PC-3 (cell line): ENCODE measurements at regions not wholly inside any gene's neighbourhood (a gene's known extent, or its start where the extent isn't known, plus 50 kb on each side); places are given as distances from the start of the nearest gene placed in this dataset.

ENCODE experiments used
- ATAC-seq: fragments of 200-7000 bp; cut with Tn5 transposase; 2 replicates; pipeline ENCODE4 v1.9.1; 2020; ENCODE audit warnings: mild to moderate bottlenecking, moderate library complexity
- BruUV-seq: library from RNA; stranded (reverse); fragments of 400-500 nt; replicated peaks from 2 replicates; lab custom pipeline; 2021; lab: Mats Ljungman, UMichigan
- CTCF ChIA-PET: fragments of 300-600 bp; sonication (Branson Sonifier 250); formaldehyde crosslinking; loops from one replicate; lab custom pipeline; 2022; ENCODE audit warnings: antibody characterized with exemption; lab: Charles Lee
- POLR2A ChIA-PET: fragments of 300-600 bp; sonication (Branson Sonifier 250); formaldehyde crosslinking; loops from one replicate; lab custom pipeline; 2022; ENCODE audit warnings: antibody characterized with exemption; ENCODE audit not compliant: unreplicated experiment; lab: Charles Lee
- DNase-seq: peaks from one replicate; pipeline ENCODE4 v3.0.0-alpha.2; 2015
- H2AFZ ChIP-seq: fragments of 300-600 bp; sonication (generic); 2 replicates; pipeline ENCODE4 v1.6.0; 2016; ENCODE audit warnings: antibody characterized with exemption, low read length
- H3F3A ChIP-seq: fragments of 300-600 bp; sonication (generic); one replicate; pipeline ENCODE4 v1.6.0; 2017; ENCODE audit warnings: antibody characterized with exemption, low read length, control low read depth, mild to moderate bottlenecking; ENCODE audit not compliant: unreplicated experiment
- H3K27ac ChIP-seq: fragments of 300-600 bp; sonication (generic); 2 replicates; pipeline ENCODE4 v1.5.1; 2016; ENCODE audit warnings: mild to moderate bottlenecking, low read length
- H3K27me3 ChIP-seq: fragments of 300-600 bp; sonication (generic); 2 replicates; pipeline ENCODE4 v1.6.1; 2016; ENCODE audit warnings: low read length, mixed read lengths
- H3K36me3 ChIP-seq: fragments of 300-600 bp; sonication (generic); 2 replicates; pipeline ENCODE4 v1.6.1; 2016; ENCODE audit warnings: low read depth, mixed run types, low read length, mixed read lengths
- H3K4me1 ChIP-seq: fragments of 300-600 bp; sonication (generic); 2 replicates; pipeline ENCODE4 v1.5.1; 2016; ENCODE audit warnings: low read length; ENCODE audit not compliant: insufficient read depth
- H3K4me2 ChIP-seq: fragments of 300-600 bp; sonication (generic); 2 replicates; pipeline ENCODE4 v1.6.0; 2016; ENCODE audit warnings: low read length
- H3K4me3 ChIP-seq: fragments of 300-600 bp; sonication (generic); 2 replicates; pipeline ENCODE4 v1.5.1; 2016; ENCODE audit warnings: mild to moderate bottlenecking, low read length, mixed read lengths
- H3K79me2 ChIP-seq: fragments of 300-600 bp; sonication (generic); 2 replicates; pipeline ENCODE4 v1.6.1; 2017; ENCODE audit warnings: low read length, mixed read lengths
- H3K9ac ChIP-seq: fragments of 300-600 bp; sonication (generic); 2 replicates; pipeline ENCODE4 v1.6.0; 2016; ENCODE audit warnings: mild to moderate bottlenecking, low read length
- H3K9me2 ChIP-seq: fragments of 300-600 bp; sonication (generic); replicated peaks from 2 replicates; pipeline ENCODE4 v1.6.1; 2016; ENCODE audit warnings: mixed run types, low read length, mixed read lengths
- H3K9me3 ChIP-seq: fragments of 300-600 bp; sonication (generic); 2 replicates; pipeline ENCODE4 v1.6.1; 2016; ENCODE audit warnings: low read length, mixed read lengths
- H4K20me1 ChIP-seq: fragments of 300-600 bp; sonication (generic); 2 replicates; pipeline ENCODE4 v1.6.1; 2016; ENCODE audit warnings: low read length, mixed read lengths
- CTCF ChIP-seq: fragments of 300-600 bp; sonication (generic); conservative IDR thresholded peaks from 2 replicates; pipeline ENCODE4 v1.5.1; 2017; ENCODE audit warnings: antibody characterized with exemption, low read depth, mild to moderate bottlenecking, low read length
- EZH2 ChIP-seq: fragments of 300-600 bp; sonication (generic); IDR thresholded peaks from one replicate; pipeline ENCODE4 v1.6.1; 2017; ENCODE audit warnings: antibody characterized with exemption, mild to moderate bottlenecking, low read length; ENCODE audit not compliant: unreplicated experiment
- EZH2phosphoT487 ChIP-seq: fragments of 300-600 bp; sonication (generic); IDR thresholded peaks from 2 replicates; pipeline ENCODE4 v1.6.1; 2018; ENCODE audit warnings: mild to moderate bottlenecking, antibody characterized with exemption, low read length, borderline replicate concordance
- intact Hi-C: fragments of 100-400 bp; cut with micrococcal nuclease; formaldehyde crosslinking; loops from 2 replicates; pipeline ENCODE4 v1.9.0; 2023

GRCh38 chr2:196360650-196361049, 189.3 kb upstream of the STK17B start:
- no TSS peak for BruUV-seq

GRCh38 chr2:196361606-196362326, 190.4 kb upstream of the STK17B start:
- ChIA-PET POLR2A (no interaction called here), CTCF (interaction anchor here (0.5 kb wide), 1 partner anchor 423 kb away, joined by 5 read pairs; no protein-coding TSS in a partner anchor)
- ATAC-seq (peak; percentile 72), DNase-seq (peak; percentile 10)
- Histone ChIP-seq H3K9ac (no peak overlapping the region), H3K4me1 (no peaks in the 10 kb centered on the region; the same call in 1 of the 2 replicates), H3K27ac (no peak overlapping the region), H3K9me3 (no peaks in the 10 kb centered on the region), H2AFZ (no peak overlapping the region), H4K20me1 (no peaks in the 10 kb centered on the region), H3K4me3 (no peak overlapping the region), H3K36me3 (no peaks in the 10 kb centered on the region), H3K4me2 (no peak overlapping the region), H3F3A (no peaks in the 10 kb centered on the region), H3K79me2 (no peaks in the 10 kb centered on the region), H3K9me2 (no peaks in the 10 kb centered on the region), H3K27me3 (no peaks in the 10 kb centered on the region)
- TF ChIP-seq EZH2phosphoT487 (no peak), EZH2 (no peak), CTCF (no peak)
- BruUV-seq: no TSS peak
- intact Hi-C loops: no loop called here

More at GRCh38 chr2:196360650-196361049, 189.3 kb upstream of the STK17B start:
- no peak overlapping the region for H3K27ac ChIP-seq
- H2AFZ ChIP-seq: no peak overlapping the region
- ChIA-PET POLR2A (no interaction called here), CTCF (no interaction called here)
- no peaks in the 10 kb centered on the region; the same call in 1 of the 2 replicates for H3K4me1 ChIP-seq
- H3K9me3 ChIP-seq: no peaks in the 10 kb centered on the region
- H3K4me2 ChIP-seq: no peak overlapping the region
- intact Hi-C loops: no loop called here
- no peaks in the 10 kb centered on the region for H3K79me2 ChIP-seq
- TF ChIP-seq EZH2: no peak
- no peak for TF ChIP-seq CTCF
- TF ChIP-seq EZH2phosphoT487: no peak
- H3F3A ChIP-seq: no peaks in the 10 kb centered on the region
- H3K9ac ChIP-seq: no peak overlapping the region
- no peaks in the 10 kb centered on the region for H3K9me2 ChIP-seq
- no peaks in the 10 kb centered on the region for H3K27me3 ChIP-seq
- DNase-seq (no peak), ATAC-seq (no peak)
- H3K36me3 ChIP-seq: no peaks in the 10 kb centered on the region
- H4K20me1 ChIP-seq: no peaks in the 10 kb centered on the region
- no peak overlapping the region for H3K4me3 ChIP-seq

GRCh38 chr2:196362973-196363549, 191.7 kb upstream of the STK17B start:
- no peak overlapping the region for H2AFZ ChIP-seq
- ATAC-seq (no peak), DNase-seq (no peak)
- H4K20me1 ChIP-seq: no peaks in the 10 kb centered on the region
- TF ChIP-seq EZH2phosphoT487: no peak
- TF ChIP-seq EZH2: no peak
- TF ChIP-seq CTCF: no peak
- H3K9ac ChIP-seq: no peak overlapping the region
- CTCF ChIA-PET: no interaction called here
- no TSS peak for BruUV-seq
- H3K36me3 ChIP-seq: no peaks in the 10 kb centered on the region
- intact Hi-C loops: no loop called here
- H3F3A ChIP-seq: no peaks in the 10 kb centered on the region
- no peaks in the 10 kb centered on the region for H3K9me2 ChIP-seq
- no peaks in the 10 kb centered on the region for H3K79me2 ChIP-seq
- POLR2A ChIA-PET: no interaction called here
- no peaks in the 10 kb centered on the region; the same call in 1 of the 2 replicates for H3K4me1 ChIP-seq
- H3K4me2 ChIP-seq: no peak overlapping the region
- H3K4me3 ChIP-seq: no peak overlapping the region
- H3K27ac ChIP-seq: no peak overlapping the region
- H3K9me3 ChIP-seq: no peaks in the 10 kb centered on the region
- no peaks in the 10 kb centered on the region for H3K27me3 ChIP-seq
